DOHH2 (cell line): ENCODE measurements at regions not wholly inside any gene's neighbourhood (a gene's known extent, or its start where the extent isn't known, plus 50 kb on each side); places are given as distances from the start of the nearest gene placed in this dataset.

Experiments
- CTCF ChIP-seq: fragments of 200-600 bp; sonication (generic); IDR thresholded peaks from one replicate; pipeline ENCODE4 v1.5.1; 2014; ENCODE audit warnings: antibody characterized with exemption, mild to moderate bottlenecking, low read depth, low read length; ENCODE audit not compliant: poor library complexity, severe bottlenecking
- EZH2phosphoT487 ChIP-seq: fragments of 200-600 bp; sonication (generic); IDR thresholded peaks from 2 replicates; pipeline ENCODE4 v1.6.1; 2017; ENCODE audit warnings: borderline replicate concordance, mild to moderate bottlenecking, antibody characterized with exemption, low read length, moderate library complexity, mixed read lengths

GRCh38 chr3:88248658-88249057 lies 98.9 kb downstream of the C3orf38 start:
- TF ChIP-seq CTCF (no peak), EZH2phosphoT487 (no peak)
